GDM1 (cell line): ENCODE measurements at regions not wholly inside any gene's neighbourhood (a gene's known extent, or its start where the extent isn't known, plus 50 kb on each side); places are given as distances from the start of the nearest gene placed in this dataset.
"Not testable (repeated sequence)": the region's sequence is repeated elsewhere in the genome, so short reads cannot be mapped to it uniquely, and the experiment has no call there.

ENCODE experiments used
- DNase-seq: peaks from one replicate; lab custom pipeline; 2025; lab: John Stamatoyannopoulos, UW

DNA sequence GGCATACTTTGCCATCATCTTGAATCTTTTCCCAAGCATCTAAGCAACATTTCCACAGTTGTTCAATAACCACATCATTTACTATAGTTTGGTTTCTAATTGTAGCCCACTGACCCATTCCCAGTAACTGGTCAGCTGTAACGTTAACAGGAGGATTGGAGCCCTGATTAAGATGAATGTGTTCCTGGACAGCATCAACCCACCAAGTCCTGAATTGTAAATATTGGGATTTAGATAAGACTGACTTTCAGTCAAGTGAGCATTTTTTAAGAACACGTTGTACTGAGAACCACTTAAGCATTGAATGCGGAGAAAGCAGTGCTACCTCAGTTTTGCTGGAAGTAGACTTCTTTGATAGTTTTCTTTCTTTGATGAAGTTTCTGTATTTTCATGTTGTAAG, 53.3 kb upstream of the ARL4D start:
- not testable (repeated sequence) for DNase-seq

DNA sequence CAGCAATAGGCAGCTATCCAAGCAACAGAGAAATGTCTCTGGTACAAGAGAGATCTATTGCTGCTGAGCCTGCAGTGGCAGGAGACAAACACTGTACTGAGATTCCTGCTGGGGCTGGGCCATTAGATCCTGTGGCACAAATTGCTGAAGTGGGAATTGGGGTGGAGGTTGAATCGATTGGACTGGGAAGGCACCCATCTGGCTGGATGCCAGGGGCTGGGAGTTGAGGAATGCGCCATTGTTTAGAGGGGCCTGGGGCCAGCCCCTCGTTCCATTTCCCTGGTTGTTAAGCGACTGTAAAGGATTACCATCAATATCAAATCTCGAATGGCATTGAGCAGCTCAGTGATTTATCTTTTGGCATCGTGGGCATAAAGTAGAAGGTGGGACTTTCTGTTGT, 54.1 kb upstream of the ARL4D start:
- DNase-seq: no peak

DNA sequence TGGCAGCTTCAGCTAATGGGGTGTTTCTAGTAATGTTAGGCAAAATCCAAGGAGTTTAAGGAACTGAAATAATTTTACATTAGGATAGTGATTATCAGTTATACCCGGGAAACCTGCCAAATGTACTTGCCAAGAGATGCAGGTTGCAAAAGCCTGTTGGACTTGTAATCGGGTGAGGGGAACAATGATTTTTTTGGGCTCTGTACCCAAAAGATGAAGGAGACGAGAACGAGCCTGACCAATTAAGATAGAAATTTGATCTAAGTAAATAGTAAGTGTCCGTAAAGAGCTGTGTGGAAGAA, 56.3 kb upstream of the ARL4D start:
- no peak for DNase-seq

DNA sequence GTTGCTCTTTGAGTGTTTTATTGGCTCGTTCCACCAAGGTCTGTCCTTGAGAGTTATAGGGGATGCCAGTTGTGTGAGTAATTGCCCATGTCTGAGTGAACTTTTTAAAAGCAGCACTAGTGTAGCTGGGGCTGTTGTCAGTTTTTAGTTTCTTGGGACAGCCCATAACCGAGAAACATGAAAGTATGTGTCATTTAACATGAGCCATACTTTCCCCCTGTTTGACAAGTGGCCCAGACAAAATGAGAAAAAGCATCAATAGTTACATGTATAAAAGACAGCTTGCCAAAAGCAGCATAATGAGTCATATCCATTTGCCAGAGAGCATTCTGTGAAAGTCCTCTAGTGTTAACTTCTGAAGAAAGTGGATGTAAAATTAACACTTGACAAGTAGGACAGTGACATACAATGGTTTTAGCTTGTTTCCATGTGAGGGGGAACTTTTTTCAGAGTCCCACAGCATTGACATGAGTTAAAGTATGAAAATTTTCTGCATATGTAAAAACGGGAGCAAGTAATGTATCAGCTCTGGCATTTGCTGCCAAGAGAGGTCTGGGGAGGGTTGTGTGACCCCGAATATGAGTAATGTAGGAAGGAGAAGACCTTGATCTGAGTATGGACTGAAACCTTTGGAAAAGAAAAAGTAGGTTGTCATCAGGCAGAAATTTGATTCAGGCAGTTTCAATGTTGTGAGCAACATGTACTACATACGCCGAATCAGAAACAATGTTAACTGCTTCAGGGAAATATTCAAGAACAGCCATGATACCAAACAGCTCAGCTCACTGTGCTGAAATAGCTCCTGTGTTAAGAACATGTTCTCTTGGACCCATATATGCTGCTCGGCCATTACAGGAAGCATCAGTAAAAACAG, 56.8 kb upstream of the ARL4D start:
- no peak for DNase-seq

DNA sequence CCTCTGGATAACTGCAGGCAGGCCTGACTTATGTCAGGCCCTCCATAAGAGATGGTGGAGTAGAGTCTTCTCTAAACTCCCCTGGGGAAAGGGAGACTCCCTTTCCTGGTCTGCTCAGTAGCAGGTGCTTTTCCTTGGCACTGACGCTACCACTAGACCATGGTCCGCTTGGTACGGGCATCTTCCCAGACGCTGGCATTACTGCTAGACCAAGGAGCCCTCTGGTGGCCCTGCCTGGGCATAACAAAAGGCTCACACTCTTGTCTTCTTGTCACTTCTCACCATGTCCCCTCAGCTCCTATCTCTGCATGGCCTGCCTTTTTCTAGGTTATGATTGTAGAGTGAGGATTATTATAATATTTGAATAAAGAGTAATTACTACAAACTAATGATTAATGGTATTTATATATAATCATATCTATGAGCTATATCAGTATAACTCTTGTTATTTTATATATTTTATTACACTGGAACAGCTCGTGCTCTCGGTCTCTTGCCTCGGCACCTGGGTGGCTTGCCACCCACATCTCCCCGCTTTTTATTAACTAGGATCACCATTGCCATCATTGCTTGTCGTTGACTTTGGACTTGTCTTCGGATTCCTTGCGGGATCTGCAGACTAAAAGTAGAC, 59.8 kb upstream of the ARL4D start:
- peak; percentile 47 for DNase-seq

DNA sequence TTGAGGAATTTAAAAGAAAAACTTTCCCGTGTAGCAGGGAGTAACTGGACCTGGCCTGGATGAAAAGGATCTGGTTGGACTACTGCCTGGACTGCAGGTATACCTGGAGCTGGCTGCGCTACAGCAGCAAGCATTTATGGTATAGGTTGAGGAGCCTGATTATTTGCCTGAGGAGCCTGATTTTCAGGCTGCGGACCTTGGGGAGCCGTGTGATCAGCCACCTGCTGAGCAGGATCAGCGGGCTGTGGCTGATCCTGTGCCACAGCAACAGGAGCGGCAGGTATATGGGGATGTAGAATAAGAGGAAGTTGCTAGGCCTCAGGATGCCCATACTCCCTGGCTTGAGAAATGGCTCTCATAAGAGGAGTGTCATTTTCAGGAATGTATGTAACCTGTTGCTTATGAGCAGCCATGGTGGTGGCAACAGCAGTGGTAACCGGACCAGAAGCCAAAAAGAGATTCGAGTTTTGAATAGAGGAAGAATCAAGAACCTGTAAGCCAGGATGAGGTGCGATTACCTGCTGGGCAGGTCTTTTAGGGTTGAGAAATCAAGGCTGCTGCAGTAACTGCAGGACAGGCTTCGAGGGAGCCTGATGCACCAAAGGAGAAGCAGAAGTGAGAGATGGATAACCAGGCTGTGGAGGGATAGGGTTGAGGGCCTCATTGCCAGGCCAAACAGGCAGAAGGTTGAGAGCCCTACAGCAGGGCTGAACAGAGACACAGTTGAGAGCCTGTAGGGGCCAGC, 60.9 kb upstream of the ARL4D start:
- DNase-seq: no peak

DNA sequence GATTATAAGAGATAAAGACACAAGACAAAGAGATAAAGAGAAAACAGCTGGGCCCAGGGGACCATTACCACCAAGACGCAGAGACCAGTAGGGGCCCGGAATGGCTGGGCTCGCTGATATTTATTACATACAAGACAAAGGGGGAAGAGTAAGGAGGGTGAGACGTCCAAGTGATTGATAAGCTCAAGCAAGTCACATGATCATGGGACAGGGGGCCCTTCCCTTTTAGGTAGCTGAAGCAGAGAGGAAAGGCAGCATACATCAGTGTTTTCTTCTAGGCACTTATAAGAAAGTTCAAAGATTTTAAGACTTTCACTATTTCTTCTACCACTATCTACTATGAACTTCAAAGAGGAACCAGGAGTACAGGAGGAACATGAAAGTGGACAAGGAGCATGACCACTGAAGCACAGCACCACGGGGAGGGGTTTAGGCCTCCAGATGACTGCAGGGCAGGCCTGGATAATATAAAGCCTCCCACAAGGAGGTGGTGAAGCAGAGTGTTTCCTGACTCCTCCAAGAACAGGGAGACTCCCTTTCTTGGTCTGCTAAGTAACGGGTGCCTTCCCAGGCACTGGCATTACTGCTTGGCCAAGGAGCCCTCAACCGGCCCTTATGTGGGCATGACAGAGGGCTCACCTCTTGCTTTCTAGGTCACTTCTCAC, 63.9 kb upstream of the ARL4D start:
- no peak for DNase-seq

DNA sequence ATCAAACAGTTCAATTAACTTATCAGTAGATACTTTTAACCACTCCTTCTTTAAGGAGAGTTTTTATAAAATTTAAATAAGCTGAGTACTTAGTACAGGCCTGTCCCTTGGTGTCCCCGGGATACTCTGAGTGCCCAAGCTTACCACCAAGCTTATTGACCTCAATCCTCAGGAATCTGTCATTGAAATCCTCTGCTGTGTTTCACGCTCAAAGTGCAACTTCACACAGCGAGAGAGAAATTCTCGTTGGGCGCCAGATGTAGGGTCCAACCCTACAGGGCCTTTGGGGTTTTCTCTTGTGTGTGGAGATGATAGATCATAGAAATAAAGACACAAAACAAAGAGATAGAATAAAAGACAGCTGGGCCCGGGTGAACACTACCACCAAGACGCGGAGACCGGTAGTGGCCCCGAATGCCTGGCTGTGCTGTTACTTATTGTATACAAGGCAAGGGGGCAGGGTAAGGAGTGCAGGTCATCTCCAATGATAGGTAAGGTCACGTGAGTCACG, 65.3 kb upstream of the ARL4D start:
- no peak for DNase-seq

DNA sequence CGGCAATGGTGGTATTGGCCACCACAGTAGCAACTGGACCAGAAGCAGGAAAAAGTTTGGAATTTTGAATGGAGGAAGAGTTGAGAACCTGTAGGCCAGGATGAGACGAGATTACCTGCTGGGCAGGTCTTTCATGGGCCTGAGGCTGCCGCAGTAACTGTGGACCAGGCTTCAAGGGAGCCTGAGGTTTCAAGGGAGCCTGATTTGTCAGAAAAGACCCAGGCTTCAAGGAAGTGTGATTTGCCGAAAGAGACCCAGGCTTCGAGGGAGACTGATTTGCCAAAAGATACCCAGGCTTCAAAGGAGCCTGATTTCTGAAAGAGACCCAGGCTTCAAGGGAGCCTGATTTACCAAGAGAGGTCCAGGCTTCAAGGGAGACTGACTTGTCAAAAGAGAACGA, 66.6 kb upstream of the ARL4D start:
- DNase-seq: no peak

DNA sequence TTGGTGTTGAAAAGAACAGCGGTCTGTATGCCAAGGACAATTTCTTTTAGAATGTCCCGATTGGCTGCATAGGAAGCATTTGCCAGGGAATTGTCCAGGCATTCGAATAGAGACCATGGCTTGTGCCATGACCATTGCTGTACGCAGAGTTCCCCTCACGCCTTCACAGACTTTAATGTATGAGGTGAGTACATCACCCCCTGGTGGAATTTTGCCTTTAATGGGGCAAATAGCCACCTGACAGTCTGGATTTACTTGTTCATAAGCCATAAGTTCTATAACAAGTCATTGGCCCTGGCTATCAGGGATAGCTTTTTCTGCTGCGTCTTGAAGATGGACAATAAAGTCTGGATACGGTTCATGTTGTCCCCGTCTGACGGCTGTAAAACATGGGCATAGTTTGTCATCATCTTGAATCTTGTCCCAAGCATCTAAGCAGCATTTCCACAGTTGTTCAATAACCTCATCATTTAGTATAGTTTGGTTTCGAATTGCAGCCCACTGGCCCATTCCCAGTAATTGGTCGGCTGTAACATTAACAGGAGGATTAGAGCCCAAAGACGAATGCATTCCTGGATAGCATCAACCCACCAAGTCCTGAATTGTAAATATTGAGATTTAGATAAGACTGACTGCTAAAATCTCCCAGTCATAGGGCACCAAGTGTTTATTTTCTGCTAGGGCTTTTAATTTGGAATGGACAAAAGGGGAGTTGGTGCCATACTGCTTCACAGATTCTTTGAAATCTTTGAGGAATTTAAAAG, 67.7 kb upstream of the ARL4D start:
- DNase-seq: no peak

DNA sequence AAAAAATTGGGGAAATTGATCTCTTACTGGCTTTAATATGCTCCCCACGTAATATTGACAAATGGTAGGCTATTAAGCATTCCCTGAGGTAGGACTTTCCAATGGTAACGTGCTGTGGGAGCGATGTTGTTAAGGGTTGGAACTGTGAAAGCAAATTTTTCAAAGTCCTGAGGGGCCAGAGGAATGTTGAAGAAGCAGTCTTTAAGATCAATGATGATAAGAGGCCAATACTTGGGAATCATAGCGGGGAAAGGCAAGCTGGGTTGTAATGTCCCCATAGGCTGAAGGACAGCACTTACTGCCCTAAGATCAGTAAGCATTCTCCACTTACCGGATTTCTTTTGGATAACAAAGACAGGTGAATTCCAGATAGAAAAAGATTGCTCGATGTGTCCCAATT, 69.6 kb upstream of the ARL4D start:
- no peak for DNase-seq

DNA sequence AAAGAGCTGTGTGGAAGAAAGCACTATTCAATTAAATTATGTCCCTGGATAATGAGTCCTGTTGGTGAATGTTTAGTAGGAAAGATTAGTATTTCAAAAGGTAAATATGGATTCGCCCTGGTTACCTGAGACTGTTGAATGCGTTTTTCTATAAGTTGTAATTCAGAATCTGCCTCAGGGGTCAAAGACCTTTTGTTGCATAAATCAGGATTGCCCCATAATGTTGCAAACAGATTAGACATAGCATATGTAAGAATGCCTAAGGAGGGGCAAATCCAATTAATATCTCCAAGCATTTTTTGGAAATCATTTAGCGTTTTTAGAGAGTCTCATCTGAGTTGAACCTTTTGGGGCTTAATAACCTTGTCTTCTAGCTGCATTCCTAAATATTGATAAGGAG, 70.1 kb upstream of the ARL4D start:
- DNase-seq: no peak

DNA sequence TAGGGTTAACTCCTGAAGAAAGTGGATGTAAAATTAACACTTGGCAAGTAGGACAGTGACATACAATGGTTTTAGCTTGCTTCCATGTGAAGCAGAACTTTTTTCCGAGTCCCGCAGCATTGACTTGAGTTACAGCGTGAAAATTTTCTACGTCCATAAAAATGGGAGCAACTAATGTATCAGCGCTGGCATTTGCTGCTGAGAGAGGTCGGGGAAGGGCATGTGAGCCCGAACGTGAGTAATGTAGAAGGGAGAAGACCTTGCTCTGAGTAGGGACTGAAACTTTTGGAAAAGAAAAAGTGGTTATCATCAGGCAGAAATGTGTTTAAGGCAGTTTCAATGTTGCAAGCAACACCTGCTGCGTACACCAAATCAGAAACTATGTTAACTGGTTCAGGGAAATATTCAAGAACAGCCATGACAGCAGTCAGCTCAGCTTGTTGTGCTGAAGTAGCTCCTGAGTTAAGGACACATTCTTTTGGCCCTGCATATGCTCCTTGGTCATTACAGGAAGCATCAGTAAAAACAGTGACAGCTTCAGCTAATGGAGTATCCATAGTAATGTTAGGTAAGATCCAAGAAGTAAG, 70.9 kb upstream of the ARL4D start:
- no peak for DNase-seq

DNA sequence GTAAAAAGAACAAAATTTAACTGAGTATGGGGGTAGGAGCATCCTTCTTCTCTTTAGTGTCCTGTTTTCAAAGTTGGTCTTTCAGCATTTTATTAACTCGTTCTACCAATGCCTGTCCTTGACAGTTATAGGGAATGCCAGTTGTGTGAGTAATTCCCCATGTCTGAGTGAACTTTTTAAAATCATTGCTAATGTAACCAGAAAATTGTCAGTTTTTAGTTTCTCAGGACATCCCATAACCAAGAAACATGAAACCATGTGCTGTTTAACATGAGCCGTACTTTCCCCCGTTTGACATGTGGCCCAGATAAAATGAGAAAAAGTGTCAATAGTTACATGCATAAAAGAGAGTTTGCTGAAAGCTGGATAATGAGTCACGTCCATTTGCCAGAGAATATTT, 71.4 kb upstream of the ARL4D start:
- DNase-seq: no peak

DNA sequence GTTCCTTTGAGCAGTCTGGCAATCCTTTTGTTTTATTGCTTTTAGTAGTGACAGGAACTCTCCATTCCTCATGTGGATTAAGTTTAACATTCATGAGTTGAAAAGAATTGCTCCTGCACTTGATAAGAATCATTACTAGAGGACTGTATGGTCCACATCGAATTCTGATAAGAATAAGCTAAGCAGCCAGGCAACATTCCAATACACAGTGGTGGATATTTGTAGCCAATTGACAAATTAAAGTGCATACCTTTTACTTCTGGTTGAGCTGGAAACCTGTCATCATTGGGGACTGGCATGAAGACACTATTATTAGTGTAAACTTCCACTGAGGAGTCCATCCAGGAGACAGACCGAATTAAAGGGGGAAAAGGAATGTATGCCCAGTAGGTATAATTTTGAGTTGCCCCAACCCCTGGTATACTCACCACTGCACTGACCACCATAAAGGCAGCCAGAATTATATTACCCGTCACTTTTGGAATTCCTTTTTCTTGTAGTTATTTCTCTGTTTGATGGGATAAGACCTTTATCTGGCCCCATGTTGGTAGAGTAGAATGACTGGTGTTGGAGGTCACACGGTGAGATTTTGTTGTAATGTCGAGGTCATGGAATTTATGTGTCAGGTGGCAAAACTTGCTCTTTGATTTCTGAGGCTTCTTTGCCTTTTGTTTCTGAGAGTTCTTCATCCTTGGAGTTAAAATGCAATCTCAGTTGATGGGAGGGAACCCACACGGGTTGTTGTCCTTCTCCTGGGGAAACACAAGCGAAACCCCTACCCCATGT, 72.1 kb upstream of the ARL4D start:
- DNase-seq: no peak

DNA sequence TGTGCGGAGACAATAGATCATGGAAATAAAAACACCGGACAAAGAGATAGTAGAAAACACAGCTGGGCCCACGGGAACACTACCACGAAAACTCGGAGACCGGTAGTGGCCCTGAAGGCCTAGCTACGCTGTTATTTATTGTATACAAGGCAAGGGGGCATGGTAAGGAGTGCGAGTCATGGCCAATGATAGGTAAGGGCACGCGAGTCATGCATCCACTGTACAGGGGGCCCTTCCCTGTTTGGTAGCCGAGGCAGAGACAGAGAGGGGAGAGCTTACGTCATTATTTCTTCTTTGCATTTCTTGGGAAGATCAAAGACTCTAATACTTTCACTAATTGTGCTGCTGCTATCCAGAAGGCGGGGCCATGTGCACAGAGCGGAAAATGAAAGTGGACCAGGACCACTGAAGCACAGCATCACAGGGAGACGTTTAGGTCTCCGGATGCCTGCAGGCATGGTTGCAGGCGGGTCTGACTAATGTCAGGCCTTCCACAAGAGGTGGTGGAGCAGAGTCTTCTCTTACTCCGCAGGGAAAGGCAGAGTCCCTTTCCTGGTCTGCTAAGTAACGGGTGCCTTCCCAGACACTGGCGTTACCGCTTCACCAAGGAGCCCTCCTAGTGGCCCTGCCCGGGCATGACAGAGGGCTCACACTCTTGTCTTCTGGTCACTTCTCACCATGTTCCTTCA, 74.4 kb upstream of the ARL4D start:
- DNase-seq: no peak

DNA sequence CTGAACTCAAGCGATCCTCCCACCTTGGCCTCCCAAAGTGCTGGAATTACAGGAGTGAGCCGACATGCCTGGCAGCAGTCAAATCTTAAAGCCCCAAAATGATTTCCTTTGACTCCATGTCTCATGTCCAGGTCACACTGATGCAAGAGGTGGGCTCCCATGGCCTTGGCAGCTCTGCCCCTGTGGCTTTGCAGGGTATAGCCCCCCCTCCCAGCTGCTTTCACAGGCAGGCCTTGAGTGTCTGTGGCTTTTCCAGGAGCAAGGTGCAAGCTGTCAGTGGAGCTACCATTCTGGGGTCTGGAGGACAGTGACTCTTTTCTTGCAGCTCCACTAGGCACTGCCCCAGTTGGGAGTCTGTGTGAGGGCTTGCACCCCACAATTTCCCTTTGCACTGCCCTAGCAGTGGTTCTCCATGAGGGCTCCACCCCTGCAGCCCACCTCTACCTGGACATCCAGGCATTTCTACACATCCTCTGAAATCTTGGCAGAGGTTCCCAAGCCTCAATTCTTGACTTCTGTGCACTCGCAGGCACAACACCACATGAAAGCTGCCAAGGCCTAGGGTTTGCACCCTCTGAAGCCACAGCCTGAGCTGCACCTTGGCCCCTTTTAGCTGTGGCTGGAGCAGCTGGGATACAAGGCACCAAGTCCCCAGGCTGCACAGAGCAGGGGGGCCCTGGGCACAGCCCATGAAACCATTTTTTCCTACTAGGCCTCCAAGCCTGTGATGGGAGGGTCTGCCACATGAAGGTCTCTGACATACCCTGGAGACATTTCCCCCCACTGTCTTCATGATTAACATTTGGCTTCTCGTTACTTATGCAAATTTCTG, 79.3 kb upstream of the ARL4D start:
- no peak for DNase-seq

DNA sequence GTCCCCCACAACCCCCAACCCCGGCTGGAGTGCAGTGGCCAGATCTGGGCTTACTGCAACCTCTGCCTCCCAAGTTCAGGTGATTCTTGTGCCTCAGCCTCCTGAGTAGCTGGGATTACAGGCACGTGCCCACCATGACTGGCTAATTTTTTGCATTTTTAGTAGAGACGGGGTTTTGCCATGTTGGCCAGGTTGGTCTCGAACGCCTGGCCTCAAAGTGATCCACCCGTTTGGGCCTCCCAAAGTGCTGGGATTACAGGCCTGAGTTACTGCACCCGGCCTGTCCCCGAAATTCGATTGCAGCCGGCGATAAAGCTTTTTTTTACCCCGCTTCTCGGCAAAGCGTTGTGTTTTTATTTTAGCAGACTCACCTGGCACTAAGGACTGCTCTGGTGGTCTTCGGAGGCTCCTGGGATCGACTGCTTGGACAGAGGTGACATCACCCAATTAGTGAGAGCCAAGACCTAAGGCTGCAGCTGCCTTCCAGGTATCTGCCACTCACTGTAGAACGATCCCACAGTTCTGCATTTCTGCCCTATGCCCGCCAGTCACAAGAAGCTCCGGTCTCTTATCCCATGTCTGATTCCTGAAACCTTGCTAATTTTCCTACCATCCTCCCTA, 82.2 kb upstream of the ARL4D start:
- DNase-seq: no peak
